ENCODE measurements at regions not wholly inside any gene's neighbourhood (a gene's known extent, or its start where the extent isn't known, plus 50 kb on each side); places are given as distances from the start of the nearest gene placed in this dataset.

DNA sequence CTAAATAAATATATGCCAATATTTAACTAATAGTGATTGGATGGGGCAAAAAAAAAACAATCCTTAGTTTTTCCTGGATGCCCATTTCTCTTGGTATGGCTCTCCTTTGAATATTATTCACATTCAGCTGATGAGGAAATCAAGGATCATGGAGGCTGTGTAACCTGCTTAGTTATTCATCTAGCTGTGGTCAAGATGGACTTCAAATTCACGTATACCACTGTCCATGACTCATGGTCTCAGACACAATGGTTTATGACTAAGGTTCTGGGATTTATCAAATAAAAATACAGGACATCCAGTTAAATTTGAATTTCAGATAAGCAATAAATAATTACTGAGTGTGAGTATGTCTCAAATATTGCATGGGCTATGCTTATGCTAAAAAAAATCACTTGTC is 191.5 kb upstream of the CELF2 start:
- no peak for DNase-seq (ENCODE audit: low read depth, low spot score)

GRCh38 chr10:10828623-10829022 is 189.0 kb upstream of the CELF2 start:
- no peak for DNase-seq (ENCODE audit: low read depth, low spot score)

- DNase-seq (ENCODE audit: low read depth, low spot score), result no peak
These were observed 188.1 kb upstream of the CELF2 start for GRCh38 chr10:10829576-10829975.

DNA sequence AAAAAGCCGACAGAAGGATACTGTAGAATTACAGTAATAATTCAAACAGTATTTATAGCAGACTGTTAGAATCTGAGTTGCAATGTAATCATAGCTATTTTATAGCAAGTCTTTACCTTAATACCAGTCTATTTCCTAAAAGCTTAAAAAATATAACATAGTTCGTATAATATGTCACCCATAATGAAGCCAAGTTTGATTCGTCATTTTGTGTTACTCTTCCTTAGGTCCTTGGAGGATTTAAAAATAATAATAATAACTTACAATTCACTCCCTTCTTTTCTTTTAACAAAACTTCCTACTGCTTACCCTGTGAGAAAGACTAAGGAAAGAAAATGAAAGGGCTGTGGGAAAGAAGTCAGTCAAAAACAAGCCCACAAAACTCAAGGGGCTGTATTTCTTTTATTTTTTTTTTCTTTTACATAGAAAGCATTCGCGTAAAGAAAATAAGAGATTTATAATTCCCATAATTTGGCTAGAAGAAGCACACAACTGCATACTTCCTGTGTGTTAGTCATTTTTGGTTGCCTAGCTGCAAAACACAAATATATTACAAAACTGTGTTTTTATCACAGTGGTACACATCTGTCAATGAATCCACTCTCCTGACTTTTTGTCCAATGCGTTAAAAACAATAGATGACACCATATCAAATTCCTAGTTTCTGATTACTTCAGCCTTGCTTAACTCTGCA is 187.2 kb upstream of the CELF2 start:
- peak; percentile 71 for DNase-seq (ENCODE audit: low read depth, low spot score)

DNA sequence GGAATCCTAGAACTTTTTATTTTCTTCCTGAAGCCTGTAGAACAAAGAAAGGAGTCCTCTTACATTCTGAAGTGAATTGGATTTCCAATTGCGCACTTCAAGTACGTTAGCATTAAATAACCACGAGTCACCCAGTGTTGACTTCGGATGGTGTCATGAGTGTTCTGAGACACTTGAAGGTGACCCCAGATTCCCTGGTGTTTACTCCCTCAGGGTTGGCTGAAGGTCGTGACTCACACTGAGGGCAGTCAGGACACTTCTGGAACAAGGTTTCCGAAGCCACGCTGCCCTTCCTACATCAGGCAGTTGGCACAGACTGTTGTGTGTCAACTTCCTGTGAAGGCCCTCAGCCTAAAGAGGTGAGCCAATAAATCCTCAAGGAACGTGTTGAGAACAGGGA is 186.6 kb upstream of the CELF2 start:
- DNase-seq (ENCODE audit: low read depth, low spot score), result peak; percentile 42

DNA sequence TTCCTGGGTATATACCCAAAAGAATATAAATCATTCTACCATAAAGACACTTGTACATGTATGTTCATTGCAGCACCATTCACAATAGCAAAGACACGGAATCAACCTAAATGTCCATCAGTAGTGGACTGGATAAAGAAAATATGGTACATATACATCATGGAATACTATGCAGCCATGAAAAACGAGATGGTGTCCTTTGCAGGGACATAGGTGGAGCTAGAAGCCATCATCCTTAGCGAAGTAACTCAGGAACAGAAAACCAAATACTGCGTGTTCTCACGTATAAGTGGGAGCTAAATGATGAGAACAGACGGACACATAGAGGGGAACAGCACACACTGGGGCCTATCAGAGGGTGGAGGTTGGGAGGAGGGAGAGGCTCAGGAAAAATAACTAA is 183.7 kb upstream of the CELF2 start:
- DNase-seq (ENCODE audit: low read depth, low spot score), result no peak

DNA sequence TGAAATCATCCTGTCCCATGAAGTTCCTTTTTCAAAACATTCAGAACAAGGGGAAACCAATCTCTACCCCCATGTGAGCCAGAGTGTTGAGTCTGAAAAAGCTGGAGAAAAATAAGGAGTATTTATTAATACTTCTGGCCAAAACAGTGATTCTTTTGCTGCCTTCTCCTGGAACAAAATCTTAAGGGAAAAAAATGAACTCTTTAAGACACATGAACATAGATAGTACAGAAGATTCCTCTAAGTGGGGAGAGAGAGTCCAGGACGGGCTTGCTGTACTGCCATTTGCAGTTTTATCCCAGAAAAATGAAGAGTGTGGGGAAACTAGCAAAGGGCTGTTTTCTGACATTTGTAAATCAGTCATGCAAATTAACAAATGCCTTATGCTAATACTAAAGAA is 173.4 kb upstream of the CELF2 start:
- no peak for DNase-seq (ENCODE audit: low read depth, low spot score)

GRCh38 chr10:10845185-10845584 is 172.5 kb upstream of the CELF2 start:
- no peak for DNase-seq (ENCODE audit: low read depth, low spot score)

DNA sequence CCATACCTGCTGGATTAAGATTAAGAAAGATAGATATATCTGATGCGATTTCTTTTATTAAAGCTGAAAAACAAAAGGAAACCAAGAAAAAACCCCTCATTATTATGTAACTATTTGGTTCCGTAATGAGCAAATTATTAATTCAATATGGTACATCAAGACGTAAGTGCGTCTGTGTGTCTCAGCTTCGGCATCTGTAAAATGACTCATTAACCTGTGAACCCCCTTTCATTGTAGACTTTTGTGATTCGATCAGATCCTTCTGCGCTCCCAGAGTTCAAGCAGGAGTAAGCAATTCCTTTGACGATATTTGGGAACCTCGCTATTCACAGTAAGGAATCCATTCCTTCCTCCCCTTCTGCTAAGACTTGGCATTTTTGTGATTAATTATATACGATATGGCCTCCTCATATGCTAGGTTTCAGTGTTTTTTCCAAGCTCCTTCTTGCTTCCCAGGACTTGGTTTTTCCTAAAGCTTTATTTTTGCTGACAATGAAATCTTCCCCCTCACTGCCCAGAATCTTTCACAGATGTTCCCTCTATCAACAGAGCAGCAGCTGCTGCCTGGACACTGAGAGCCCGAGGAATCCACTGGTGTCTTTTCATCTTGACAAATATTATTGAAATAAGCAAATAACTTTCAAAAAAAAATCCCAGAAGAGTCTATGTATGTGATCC is 171.7 kb upstream of the CELF2 start:
- DNase-seq (ENCODE audit: low read depth, low spot score), result no peak

GRCh38 chr10:10846504-10846900 is 171.2 kb upstream of the CELF2 start:
- no peak for DNase-seq (ENCODE audit: low read depth, low spot score)

GRCh38 chr10:10847387-10847786 is 170.3 kb upstream of the CELF2 start:
- no peak for DNase-seq (ENCODE audit: low read depth, low spot score)

GRCh38 chr10:10848488-10849111 is 169.1 kb upstream of the CELF2 start:
- DNase-seq (ENCODE audit: low read depth, low spot score), result no peak

- DNase-seq (ENCODE audit: low read depth, low spot score), result no peak
These were observed 168.4 kb upstream of the CELF2 start for GRCh38 chr10:10849306-10849705.

DNA sequence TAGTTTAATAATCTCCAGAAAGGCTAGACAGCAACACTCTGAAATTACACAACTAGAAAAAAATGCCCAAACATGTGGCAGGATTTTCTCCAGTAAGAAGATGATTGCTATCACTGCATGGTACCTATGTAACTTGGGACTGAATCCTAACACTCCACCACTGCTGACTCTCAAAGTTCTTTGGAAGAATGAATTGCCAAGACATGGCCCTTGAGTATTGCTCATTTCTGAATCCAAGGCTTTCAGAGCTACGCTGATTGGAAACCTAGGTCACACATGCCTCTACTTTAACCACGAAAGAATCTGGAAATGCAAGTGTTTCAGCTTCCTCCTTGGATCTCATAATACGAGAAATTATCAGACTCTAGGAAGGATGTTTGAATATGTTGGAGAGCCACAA is 167.5 kb upstream of the CELF2 start:
- no peak for DNase-seq (ENCODE audit: low read depth, low spot score)

DNA sequence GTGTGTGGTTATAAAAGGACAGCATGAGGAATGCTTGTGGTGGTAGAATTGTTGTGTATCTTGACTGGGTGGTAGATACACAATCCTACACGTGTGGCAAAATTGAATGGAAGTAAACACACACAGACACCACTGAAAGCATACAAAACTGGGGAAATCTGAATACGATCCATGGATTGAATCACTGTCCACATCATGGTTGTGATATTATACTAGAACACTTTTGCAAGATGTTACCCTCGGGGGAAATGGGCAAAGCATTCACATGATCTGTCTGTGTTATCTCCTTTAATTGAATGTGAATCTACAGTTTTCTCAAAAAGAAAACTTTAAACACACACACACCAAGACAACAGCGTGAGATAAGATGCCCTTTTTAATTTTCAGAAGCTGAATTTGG is 165.2 kb upstream of the CELF2 start:
- DNase-seq (ENCODE audit: low read depth, low spot score), result no peak

GRCh38 chr10:10853954-10854353 is 163.7 kb upstream of the CELF2 start:
- DNase-seq (ENCODE audit: low read depth, low spot score), result no peak

GRCh38 chr10:10854725-10855124 is 162.9 kb upstream of the CELF2 start:
- no peak for DNase-seq (ENCODE audit: low read depth, low spot score)

GRCh38 chr10:10855151-10855581 is 162.5 kb upstream of the CELF2 start:
- DNase-seq (ENCODE audit: low read depth, low spot score), result no peak

- no peak for DNase-seq (ENCODE audit: low read depth, low spot score)
These were observed 157.2 kb upstream of the CELF2 start for GRCh38 chr10:10860455-10860976.

DNA sequence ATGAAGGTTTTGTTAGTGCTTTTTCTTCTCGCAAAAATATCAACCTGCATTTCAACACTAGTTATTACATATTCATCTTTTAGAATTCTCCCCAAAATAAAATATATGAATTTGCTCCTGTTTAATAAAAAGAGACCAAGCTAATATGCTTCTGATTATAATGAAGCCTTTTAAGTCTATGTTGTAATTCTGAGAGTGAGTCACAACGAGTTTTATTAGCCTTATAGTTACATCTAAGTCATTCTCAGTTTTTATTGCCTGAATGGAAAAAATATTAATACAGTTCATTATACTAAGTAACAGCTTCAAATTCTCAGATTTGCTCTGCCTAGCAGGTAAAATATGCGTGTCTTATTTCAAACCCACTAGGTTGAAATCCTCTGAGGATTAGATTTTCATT is 152.4 kb upstream of the CELF2 start:
- no peak for DNase-seq (ENCODE audit: low read depth, low spot score)

GRCh38 chr10:10865913-10866312 is 151.8 kb upstream of the CELF2 start:
- DNase-seq (ENCODE audit: low read depth, low spot score), result no peak

- DNase-seq (ENCODE audit: low read depth, low spot score), result no peak
These were observed 148.1 kb upstream of the CELF2 start for GRCh38 chr10:10869592-10869991.
